GM12878 (cell line): ENCODE measurements at regions not wholly inside any gene's neighbourhood (a gene's known extent, or its start where the extent isn't known, plus 50 kb on each side); places are given as distances from the start of the nearest gene placed in this dataset.

ENCODE experiments used
- ATAC-seq: fragments of 200-7000 bp; cut with Tn5 transposase; 3 replicates; pipeline ENCODE4 v1.9.1; 2020; ENCODE audit warnings: mild to moderate bottlenecking, moderate library complexity
- BruUV-seq: library from RNA; stranded (reverse); fragments of 400-500 nt; replicated peaks from 2 replicates; lab custom pipeline; 2021; lab: Mats Ljungman, UMichigan
- CTCF ChIA-PET: fragments of 300-600 bp; sonication (Branson Sonifier 250); formaldehyde crosslinking; extraction: SDS; loops from one replicate; lab custom pipeline; 2021; ENCODE audit warnings: inconsistent platforms; lab: Yijun Ruan, JAX
- POLR2A ChIA-PET: fragments of 350-600 bp; formaldehyde crosslinking; extraction: SDS; loops from one replicate; lab custom pipeline; 2021; ENCODE audit warnings: inconsistent platforms; lab: Charles Lee
- RAD21 ChIA-PET: fragments of 300-600 bp; sonication (Branson Sonifier 250); formaldehyde crosslinking; loops from one replicate; lab custom pipeline; 2023; ENCODE audit warnings: antibody characterized with exemption; ENCODE audit not compliant: unreplicated experiment; lab: Charles Lee
- SMC1A ChIA-PET: fragments of 300-600 bp; sonication (Branson Sonifier 250); formaldehyde crosslinking; loops from one replicate; lab custom pipeline; 2023; ENCODE audit not compliant: unreplicated experiment, uncharacterized antibody; lab: Charles Lee
- DNase-seq: peaks from one replicate; pipeline ENCODE4 v3.0.0-alpha.2; 2011; ENCODE audit warnings: low read depth, low spot score
- FAIRE-seq: peaks from 3 replicates; lab custom pipeline; 2011; peaks lifted over from hg19 to GRCh38; lab: Jason Lieb, UNC
- H2AFZ ChIP-seq: 2 replicates; pipeline ENCODE4 v1.6.0; 2011; ENCODE audit warnings: low read depth, low read length, control low read depth; ENCODE audit not compliant: control insufficient read depth
- H3K27ac ChIP-seq: 2 replicates; pipeline ENCODE4 v1.5.1; 2011; ENCODE audit warnings: control low read depth; ENCODE audit not compliant: control insufficient read depth, insufficient read depth
- H3K27me3 ChIP-seq, 2 experiments: replicated peaks in 1 of 2; 2 replicates each; pipeline versions ENCODE4 v1.6.0 to v1.6.1; 2011; ENCODE audit warnings: low read length in 1 of 2; ENCODE audit not compliant: control insufficient read depth in 2 of 2, insufficient read depth in 2 of 2
- H3K36me3 ChIP-seq, 2 experiments: 2 replicates each; pipeline ENCODE4 v1.5.1; 2011; ENCODE audit warnings: low read length in 1 of 2; ENCODE audit not compliant: control insufficient read depth in 2 of 2, insufficient read depth in 2 of 2
- H3K4me1 ChIP-seq: 2 replicates; pipeline ENCODE4 v1.6.1; 2011; ENCODE audit warnings: mild to moderate bottlenecking, low read length, moderate library complexity, mixed read lengths; ENCODE audit not compliant: control insufficient read depth, insufficient read depth
- H3K4me2 ChIP-seq: 2 replicates; pipeline ENCODE4 v1.6.0; 2011; ENCODE audit warnings: control low read depth; ENCODE audit not compliant: control insufficient read depth, insufficient read depth
- H3K4me3 ChIP-seq: fragments of 200-600 bp; sonication (generic); 2 replicates; pipeline ENCODE4 v1.5.1; 2016
- H3K79me2 ChIP-seq: 2 replicates; pipeline ENCODE4 v1.6.0; 2011; ENCODE audit warnings: low read length; ENCODE audit not compliant: control insufficient read depth, insufficient read depth
- H3K9ac ChIP-seq: 2 replicates; pipeline ENCODE4 v1.8.0; 2011; ENCODE audit warnings: low read length, control low read depth, mixed read lengths; ENCODE audit not compliant: control insufficient read depth, insufficient read depth
- H3K9me3 ChIP-seq: replicated peaks from 3 replicates; pipeline ENCODE4 v1.5.1; 2011; ENCODE audit warnings: mild to moderate bottlenecking, low read length; ENCODE audit not compliant: control insufficient read depth, insufficient read depth
- H4K20me1 ChIP-seq: 2 replicates; pipeline ENCODE4 v1.6.0; 2011; ENCODE audit not compliant: control insufficient read depth, insufficient read depth
- CUX1 ChIP-seq: IDR thresholded peaks from 2 replicates; pipeline ENCODE4 v1.6.1; 2012; ENCODE audit warnings: improper control_type of control experiment, low read depth, low read length; ENCODE audit not compliant: insufficient replicate concordance
- MTA2 ChIP-seq: fragments of 450-650 bp; IDR thresholded peaks from 2 replicates; pipeline ENCODE4 v1.6.1; 2016; ENCODE audit warnings: low read depth, mild to moderate bottlenecking, moderate library complexity
- WGBS: methylation state at CpG from one replicate; pipeline ENCODE4 v1.1.6; 2016; ENCODE audit warnings: low lambda C conversion rate; ENCODE audit not compliant: insufficient replicate concordance, insufficient coverage; ENCODE audit errors: missing lambda C conversion rate; 5-methylcytosine and 5-hydroxymethylcytosine counted together
- in situ Hi-C: fragments of 300-500 bp; cut with MboI; formaldehyde crosslinking; loops from 9 replicates; pipeline ENCODE4 v1.14.3; 2018; ENCODE audit warnings: mixed read lengths
- intact Hi-C: fragments of 100-400 bp; cut with micrococcal nuclease; formaldehyde crosslinking; loops from one replicate; pipeline ENCODE4 v1.14.2; 2022; ENCODE audit not compliant: unreplicated experiment

GRCh38 chr7:85972504-85973141, 671.1 kb upstream of the GRM3 start:
- ChIA-PET POLR2A (no interaction called here), SMC1A (interaction anchor here (1.2 kb wide), 1 partner anchor 20 kb away, joined by 4 read pairs; no protein-coding TSS in a partner anchor), RAD21 (no interaction called here), CTCF (no interaction called here)
- Histone ChIP-seq H3K27me3 (no peaks in the 10 kb centered on the region), H3K9ac (no peak overlapping the region), H3K4me2 (no peak overlapping the region), H3K27ac (no peak overlapping the region), H3K36me3 (no peaks in the 10 kb centered on the region), H4K20me1 (no peaks in the 10 kb centered on the region), H3K4me1 (no peaks in the 10 kb centered on the region), H3K4me3 (no peak overlapping the region), H3K79me2 (no peaks in the 10 kb centered on the region), H3K9me3 (no peaks in the 10 kb centered on the region), H2AFZ (no peak overlapping the region)
- BruUV-seq = no TSS peak
- intact Hi-C loops = no loop called here
- TF ChIP-seq CUX1 = no peak
- no peak for TF ChIP-seq MTA2
- WGBS = 25% methylated on average over 13 of the region's 13 CpGs
- FAIRE-seq (no peak), DNase-seq (no peak), ATAC-seq (no peak)
- in situ Hi-C loops = no loop called here
